ENCODE measurements at regions not wholly inside any gene's neighbourhood (a gene's known extent, or its start where the extent isn't known, plus 50 kb on each side); places are given as distances from the start of the nearest gene placed in this dataset.

- Mint-ChIP-seq H3K27ac (ENCODE audit: low read depth) (no peak overlapping the region), H3K4me3 (no peak overlapping the region), H3K27me3 (no peaks in the 10 kb centered on the region), H3K4me1 (no peaks in the 10 kb centered on the region), H3K9me3 (peaks cover 15% of the 10 kb centered on the region), H3K36me3 (ENCODE audit: insufficient read depth) (no peaks in the 10 kb centered on the region)
- ATAC-seq (replicated peaks; ENCODE audit: extremely low read depth, poor library complexity, severe bottlenecking) (no peak), DNase-seq (ENCODE audit: low spot score in 2 of 2) (no peak)
Measured at GRCh38 chr5:31091501-31091900, 102.0 kb upstream of the CDH6 start.

- Mint-ChIP-seq H3K4me3 (no peak overlapping the region), H3K27me3 (no peaks in the 10 kb centered on the region), H3K36me3 (ENCODE audit: insufficient read depth) (no peaks in the 10 kb centered on the region), H3K27ac (ENCODE audit: low read depth) (no peak overlapping the region), H3K4me1 (no peaks in the 10 kb centered on the region), H3K9me3 (peaks cover 15% of the 10 kb centered on the region)
- no peak for DNase-seq (ENCODE audit: low spot score in 2 of 2)
- no peak for ATAC-seq (replicated peaks; ENCODE audit: extremely low read depth, poor library complexity, severe bottlenecking)
Measured at GRCh38 chr5:31090467-31090866, 103.0 kb upstream of the CDH6 start.

GRCh38 chr5:31086839-31087415, 106.6 kb upstream of the CDH6 start:
- Mint-ChIP-seq H3K9me3 (peaks cover 18% of the 10 kb centered on the region), H3K4me1 (no peaks in the 10 kb centered on the region), H3K4me3 (no peak overlapping the region), H3K36me3 (ENCODE audit: insufficient read depth) (no peaks in the 10 kb centered on the region), H3K27me3 (no peaks in the 10 kb centered on the region), H3K27ac (ENCODE audit: low read depth) (no peak overlapping the region)
- no peak for ATAC-seq (replicated peaks; ENCODE audit: extremely low read depth, poor library complexity, severe bottlenecking)
- no peak for DNase-seq (ENCODE audit: low spot score in 2 of 2)

GRCh38 chr5:31084871-31085270, 108.6 kb upstream of the CDH6 start:
- H3K36me3 Mint-ChIP-seq (ENCODE audit: insufficient read depth) = no peaks in the 10 kb centered on the region
- DNase-seq (ENCODE audit: low spot score in 2 of 2) (no peak), ATAC-seq (replicated peaks; ENCODE audit: extremely low read depth, poor library complexity, severe bottlenecking) (no peak)

GRCh38 chr5:31083364-31083763, 110.1 kb upstream of the CDH6 start:
- Mint-ChIP-seq H3K4me1 (no peaks in the 10 kb centered on the region), H3K36me3 (ENCODE audit: insufficient read depth) (no peaks in the 10 kb centered on the region), H3K4me3 (no peak overlapping the region), H3K27me3 (no peaks in the 10 kb centered on the region), H3K27ac (ENCODE audit: low read depth) (no peak overlapping the region), H3K9me3 (peaks cover 12% of the 10 kb centered on the region)
- DNase-seq (ENCODE audit: low spot score in 2 of 2) (no peak), ATAC-seq (replicated peaks; ENCODE audit: extremely low read depth, poor library complexity, severe bottlenecking) (no peak)

More at GRCh38 chr5:31084871-31085270, 108.6 kb upstream of the CDH6 start:
- H3K9me3 Mint-ChIP-seq = peaks cover 8% of the 10 kb centered on the region
- H3K4me1 Mint-ChIP-seq = no peaks in the 10 kb centered on the region
- no peak overlapping the region for H3K4me3 Mint-ChIP-seq
- H3K27ac Mint-ChIP-seq (ENCODE audit: low read depth) = no peak overlapping the region
- H3K27me3 Mint-ChIP-seq = no peaks in the 10 kb centered on the region

- Mint-ChIP-seq H3K27ac (ENCODE audit: low read depth) (no peak overlapping the region), H3K27me3 (no peaks in the 10 kb centered on the region), H3K4me1 (no peaks in the 10 kb centered on the region), H3K36me3 (ENCODE audit: insufficient read depth) (no peaks in the 10 kb centered on the region), H3K9me3 (peaks cover 22% of the 10 kb centered on the region), H3K4me3 (no peak overlapping the region)
- ATAC-seq (replicated peaks; ENCODE audit: extremely low read depth, poor library complexity, severe bottlenecking) (no peak), DNase-seq (ENCODE audit: low spot score in 2 of 2) (no peak)
Measured at GRCh38 chr5:31079668-31080067, 113.8 kb upstream of the CDH6 start.

- no peak for ATAC-seq (replicated peaks; ENCODE audit: extremely low read depth, poor library complexity, severe bottlenecking)
- Mint-ChIP-seq H3K27me3 (no peaks in the 10 kb centered on the region), H3K4me3 (no peak overlapping the region), H3K27ac (ENCODE audit: low read depth) (no peak overlapping the region), H3K4me1 (no peaks in the 10 kb centered on the region), H3K9me3 (peaks cover 22% of the 10 kb centered on the region), H3K36me3 (ENCODE audit: insufficient read depth) (no peaks in the 10 kb centered on the region)
- no peak for DNase-seq (ENCODE audit: low spot score in 2 of 2)
Measured at GRCh38 chr5:31078956-31079355, 114.5 kb upstream of the CDH6 start.

GRCh38 chr5:31075981-31076380, 117.5 kb upstream of the CDH6 start:
- H3K36me3 Mint-ChIP-seq (ENCODE audit: insufficient read depth) = no peaks in the 10 kb centered on the region
- H3K4me3 Mint-ChIP-seq = no peak overlapping the region
- DNase-seq (ENCODE audit: low spot score in 2 of 2) (no peak), ATAC-seq (replicated peaks; ENCODE audit: extremely low read depth, poor library complexity, severe bottlenecking) (no peak)
- H3K27ac Mint-ChIP-seq (ENCODE audit: low read depth) = no peak overlapping the region
- no peaks in the 10 kb centered on the region for H3K27me3 Mint-ChIP-seq
- H3K4me1 Mint-ChIP-seq = no peaks in the 10 kb centered on the region
- H3K9me3 Mint-ChIP-seq = peaks cover 21% of the 10 kb centered on the region

- H3K4me3 Mint-ChIP-seq = no peak overlapping the region
- H3K27ac Mint-ChIP-seq (ENCODE audit: low read depth) = no peak overlapping the region
Measured at GRCh38 chr5:31068287-31068686, 125.2 kb upstream of the CDH6 start.

GRCh38 chr5:31066655-31067328, 126.7 kb upstream of the CDH6 start:
- Mint-ChIP-seq H3K36me3 (ENCODE audit: insufficient read depth) (peaks cover 2% of the 10 kb centered on the region), H3K4me3 (no peak overlapping the region), H3K4me1 (no peaks in the 10 kb centered on the region), H3K27ac (ENCODE audit: low read depth) (no peak overlapping the region), H3K27me3 (no peaks in the 10 kb centered on the region), H3K9me3 (peaks cover 17% of the 10 kb centered on the region)
- ATAC-seq (replicated peaks; ENCODE audit: extremely low read depth, poor library complexity, severe bottlenecking) = no peak
- DNase-seq (ENCODE audit: low spot score in 2 of 2) = no peak

More at GRCh38 chr5:31068287-31068686, 125.2 kb upstream of the CDH6 start:
- DNase-seq (ENCODE audit: low spot score in 2 of 2) = no peak
- ATAC-seq (replicated peaks; ENCODE audit: extremely low read depth, poor library complexity, severe bottlenecking) = no peak
- no peaks in the 10 kb centered on the region for H3K4me1 Mint-ChIP-seq
- no peaks in the 10 kb centered on the region for H3K27me3 Mint-ChIP-seq
- peaks cover 2% of the 10 kb centered on the region for H3K36me3 Mint-ChIP-seq (ENCODE audit: insufficient read depth)
- H3K9me3 Mint-ChIP-seq = peaks cover 22% of the 10 kb centered on the region

- Mint-ChIP-seq H3K4me1 (no peaks in the 10 kb centered on the region), H3K36me3 (ENCODE audit: insufficient read depth) (peaks cover 2% of the 10 kb centered on the region), H3K27me3 (no peaks in the 10 kb centered on the region), H3K27ac (ENCODE audit: low read depth) (no peak overlapping the region), H3K4me3 (no peak overlapping the region), H3K9me3 (peaks cover 22% of the 10 kb centered on the region)
- ATAC-seq (replicated peaks; ENCODE audit: extremely low read depth, poor library complexity, severe bottlenecking) (no peak), DNase-seq (ENCODE audit: low spot score in 2 of 2) (no peak)
Measured at GRCh38 chr5:31064215-31064614, 129.3 kb upstream of the CDH6 start.

- Mint-ChIP-seq H3K4me1 (no peaks in the 10 kb centered on the region), H3K9me3 (peaks cover 13% of the 10 kb centered on the region), H3K4me3 (no peak overlapping the region), H3K27me3 (no peaks in the 10 kb centered on the region), H3K36me3 (ENCODE audit: insufficient read depth) (peaks cover 2% of the 10 kb centered on the region), H3K27ac (ENCODE audit: low read depth) (no peak overlapping the region)
- no peak for DNase-seq (ENCODE audit: low spot score in 2 of 2)
- no peak for ATAC-seq (replicated peaks; ENCODE audit: extremely low read depth, poor library complexity, severe bottlenecking)
Measured at GRCh38 chr5:31062902-31063580, 130.4 kb upstream of the CDH6 start.

GRCh38 chr5:31059889-31060288, 133.6 kb upstream of the CDH6 start:
- Mint-ChIP-seq H3K4me1 (no peaks in the 10 kb centered on the region), H3K4me3 (no peak overlapping the region), H3K27ac (ENCODE audit: low read depth) (no peak overlapping the region), H3K9me3 (peaks cover 5% of the 10 kb centered on the region), H3K36me3 (ENCODE audit: insufficient read depth) (no peaks in the 10 kb centered on the region), H3K27me3 (no peaks in the 10 kb centered on the region)
- no peak for DNase-seq (ENCODE audit: low spot score in 2 of 2)
- no peak for ATAC-seq (replicated peaks; ENCODE audit: extremely low read depth, poor library complexity, severe bottlenecking)
